Gastrocnemius medialis (tissue), 4 donors: ENCODE measurements at regions not wholly inside any gene's neighbourhood (a gene's known extent, or its start where the extent isn't known, plus 50 kb on each side); places are given as distances from the start of the nearest gene placed in this dataset.

Experiments used
- ATAC-seq, 2 donors: fragments of 150-250 bp; one replicate each; pipeline ENCODE4 v1.9.1; 2016
- DNase-seq, 2 donors: peaks; one replicate each; pipeline ENCODE4 v3.0.0-alpha.2; 2019
- H3K27ac ChIP-seq, 4 donors: fragments of 200-600 bp; sonication (generic); 1 replicate in 1 of 4; 2 replicates in 3 of 4; pipeline ENCODE4 v1.5.1; 2016 to 2018; ENCODE audit warnings: mild to moderate bottlenecking in 2 of 4, moderate library complexity in 1 of 4
- H3K27me3 ChIP-seq, 3 donors: fragments of 200-600 bp; sonication (generic) in 2 of 3; 1 replicate in 1 of 3; 2 replicates in 2 of 3; pipeline versions ENCODE4 v1.5.1 to v1.6.0; 2016 to 2019; ENCODE audit warnings: mild to moderate bottlenecking in 1 of 3, moderate library complexity in 1 of 3
- H3K36me3 ChIP-seq, 2 donors: fragments of 200-600 bp; sonication (generic) in 1 of 2; one replicate each; pipeline ENCODE4 v1.5.1; 2017 to 2018
- H3K4me1 ChIP-seq, 2 donors: fragments of 200-600 bp; sonication (generic) in 1 of 2; one replicate each; pipeline ENCODE4 v1.5.1; 2016 to 2017; ENCODE audit warnings: mild to moderate bottlenecking in 2 of 2
- H3K4me3 ChIP-seq, 4 donors: fragments of 200-600 bp; sonication (generic) in 3 of 4; 1 replicate in 1 of 4; 2 replicates in 3 of 4; pipeline ENCODE4 v1.5.1; 2016 to 2019; ENCODE audit warnings: mild to moderate bottlenecking in 2 of 4
- H3K9me3 ChIP-seq, 3 donors: fragments of 200-600 bp; sonication (generic) in 2 of 3; 1 replicate in 1 of 3; 2 replicates in 2 of 3; pipeline ENCODE4 v1.5.1; 2016 to 2019
- CTCF ChIP-seq, 5 experiments: fragments of 450-650 bp in 3 of 5; fragments of 200-600 bp in 2 of 5; sonication (generic) in 2 of 5; IDR thresholded peaks in 4 of 5; conservative IDR thresholded peaks in 1 of 5; 1 replicate in 4 of 5; 2 replicates in 1 of 5; pipeline ENCODE4 v1.5.1; 2016 to 2019; ENCODE audit warnings: antibody characterized with exemption in 5 of 5, mild to moderate bottlenecking in 3 of 5, moderate library complexity in 3 of 5
- POLR2A ChIP-seq, 2 donors: fragments of 450-650 bp; IDR thresholded peaks; one replicate each; pipeline ENCODE4 v1.6.1; 2017; ENCODE audit warnings: antibody characterized with exemption in 2 of 2, mild to moderate bottlenecking in 2 of 2, moderate library complexity in 2 of 2
- in situ Hi-C, 4 donors: fragments of 200-750 bp; cut with MboI; loops; one replicate each; pipeline versions ENCODE4 v1.15.0 to v1.8.0; 2017; ENCODE audit warnings: low sequenced_read_pairs in 4 of 4
- intact Hi-C: fragments of 100-400 bp; cut with DNase I; formaldehyde crosslinking; loops from one replicate; pipeline ENCODE4 v1.15.1; 2023; ENCODE audit warnings: low total_unique reads

DNA sequence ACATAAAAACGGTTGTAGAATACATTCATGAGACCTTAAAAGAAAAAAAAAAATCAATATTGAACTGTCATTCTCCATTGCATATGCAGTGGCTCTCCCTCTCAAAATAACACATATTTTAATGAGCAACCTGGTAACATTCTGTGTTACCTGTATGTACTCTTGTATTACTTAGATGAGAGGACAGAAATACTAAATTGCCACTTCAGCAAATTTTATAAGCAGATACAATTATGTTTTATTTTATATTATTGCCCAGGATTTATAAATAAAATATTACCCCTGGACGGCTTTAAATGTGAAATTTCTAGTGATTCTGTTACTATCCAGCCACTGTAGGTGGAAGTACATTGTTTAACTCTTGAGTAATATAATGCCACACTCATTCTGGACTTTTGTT is 463.2 kb upstream of the ROBO1 start:
- Histone ChIP-seq H3K9me3 (no peaks in the 10 kb centered on the region), H3K27me3 (no peaks in the 10 kb centered on the region), H3K36me3 (no peaks in the 10 kb centered on the region), H3K4me3 (no peak overlapping the region), H3K27ac (no peak overlapping the region), H3K4me1 (no peaks in the 10 kb centered on the region)
- ATAC-seq (no peak), DNase-seq (no peak)
- in situ Hi-C loops (no loop called here), intact Hi-C loops (no loop called here)
- TF ChIP-seq POLR2A (IDR thresholded peaks at IDR 0.05) = no peak
- TF ChIP-seq CTCF (IDR thresholded peaks at IDR 0.05 in 4 of 5, conservative IDR thresholded peaks at IDR 0.05 in 1 of 5) = no peak

DNA sequence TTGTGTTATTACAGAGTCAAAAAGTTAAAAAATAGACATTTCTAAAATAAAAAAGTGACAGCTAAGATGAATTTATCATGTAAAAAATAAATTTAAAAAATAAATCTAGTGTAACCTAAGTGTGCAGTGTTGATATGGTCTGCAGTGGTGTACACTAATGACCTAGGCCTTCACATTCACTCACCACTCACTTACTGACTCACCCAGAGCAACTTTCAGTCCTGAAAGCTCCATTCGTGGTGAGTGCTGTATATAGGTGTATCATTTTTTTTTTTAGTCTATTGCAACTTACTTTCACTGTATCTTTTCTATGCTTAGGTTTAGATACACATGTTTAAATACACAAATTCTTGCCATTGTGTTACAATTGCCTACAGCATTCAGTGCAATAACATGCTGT is 459.4 kb upstream of the ROBO1 start:
- H3K27me3 ChIP-seq = no peaks in the 10 kb centered on the region
- H3K36me3 ChIP-seq = no peaks in the 10 kb centered on the region
- intact Hi-C loops = no loop called here
- H3K4me3 ChIP-seq = no peak overlapping the region
- no peak for DNase-seq
- no peak for ATAC-seq
- in situ Hi-C loops = no loop called here
- no peaks in the 10 kb centered on the region for H3K9me3 ChIP-seq
- H3K27ac ChIP-seq = no peak overlapping the region
- H3K4me1 ChIP-seq = no peaks in the 10 kb centered on the region
- TF ChIP-seq POLR2A (IDR thresholded peaks at IDR 0.05) (no peak), CTCF (IDR thresholded peaks at IDR 0.05 in 4 of 5, conservative IDR thresholded peaks at IDR 0.05 in 1 of 5) (no peak)

DNA sequence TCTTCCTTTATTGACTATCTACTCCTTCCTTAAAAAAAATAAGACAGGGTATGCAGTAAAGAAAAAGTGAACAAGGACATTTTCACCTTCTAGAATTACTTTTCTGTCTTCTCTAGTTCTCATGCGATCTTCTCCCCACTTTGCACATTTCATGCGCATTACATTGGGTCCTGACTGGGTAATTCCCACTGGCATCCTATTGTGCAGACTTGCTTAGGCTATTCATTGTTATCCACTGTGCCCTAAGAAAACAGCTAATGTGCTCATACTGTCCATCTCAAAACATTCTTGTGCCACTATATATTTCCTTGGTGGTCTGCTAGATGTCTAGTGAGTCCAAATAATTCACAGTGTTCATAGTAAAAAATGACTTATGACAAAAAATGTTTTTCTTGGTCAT is 447.4 kb upstream of the ROBO1 start:
- TF ChIP-seq POLR2A (IDR thresholded peaks at IDR 0.05) = no peak
- H3K9me3 ChIP-seq = no peaks in the 10 kb centered on the region
- ATAC-seq (no peak), DNase-seq (no peak)
- intact Hi-C loops (no loop called here), in situ Hi-C loops (no loop called here)
- H3K4me3 ChIP-seq = no peak overlapping the region
- no peaks in the 10 kb centered on the region for H3K4me1 ChIP-seq
- no peaks in the 10 kb centered on the region for H3K27me3 ChIP-seq
- H3K36me3 ChIP-seq = no peaks in the 10 kb centered on the region
- no peak overlapping the region for H3K27ac ChIP-seq

DNA sequence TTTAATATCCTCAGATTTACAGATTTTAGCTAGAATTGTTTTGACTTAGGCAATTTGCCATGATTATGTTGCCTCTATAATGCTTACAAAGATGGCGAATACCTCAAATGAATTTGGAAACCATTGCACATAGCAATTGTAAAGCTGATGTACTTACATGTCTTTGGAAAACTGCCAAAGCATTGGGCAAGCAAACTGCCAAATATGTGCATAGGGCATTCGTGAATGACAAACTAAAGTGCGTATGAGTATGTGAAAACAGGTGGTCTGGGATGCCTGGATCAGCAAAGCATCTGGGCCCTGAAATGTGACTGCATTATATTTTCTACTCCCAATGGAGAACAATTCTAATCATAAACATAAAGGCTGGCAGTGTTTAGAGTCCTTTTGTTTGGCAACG is 445.3 kb upstream of the ROBO1 start:
- Histone ChIP-seq H3K9me3 (no peaks in the 10 kb centered on the region), H3K27me3 (no peaks in the 10 kb centered on the region), H3K27ac (no peak overlapping the region), H3K4me1 (no peaks in the 10 kb centered on the region), H3K36me3 (no peaks in the 10 kb centered on the region), H3K4me3 (no peak overlapping the region)
- ATAC-seq = no peak
- TF ChIP-seq POLR2A (IDR thresholded peaks at IDR 0.05) = no peak
- no peak for TF ChIP-seq CTCF (IDR thresholded peaks at IDR 0.05 in 4 of 5, conservative IDR thresholded peaks at IDR 0.05 in 1 of 5)
- intact Hi-C loops (no loop called here), in situ Hi-C loops (no loop called here)
- no peak for DNase-seq

GRCh38 chr3:80192936-80193335 is 425.1 kb upstream of the ROBO1 start:
- in situ Hi-C loops = no loop called here
- no peaks in the 10 kb centered on the region for H3K27me3 ChIP-seq
- no peaks in the 10 kb centered on the region for H3K36me3 ChIP-seq
- no peak overlapping the region for H3K4me3 ChIP-seq
- H3K27ac ChIP-seq = no peak overlapping the region
- ATAC-seq (no peak), DNase-seq (no peak)
- H3K4me1 ChIP-seq = no peaks in the 10 kb centered on the region
- TF ChIP-seq POLR2A (IDR thresholded peaks at IDR 0.05) (no peak), CTCF (IDR thresholded peaks at IDR 0.05 in 4 of 5, conservative IDR thresholded peaks at IDR 0.05 in 1 of 5) (no peak)
- intact Hi-C loops = no loop called here
- H3K9me3 ChIP-seq = no peaks in the 10 kb centered on the region
